CD4-positive, alpha-beta memory T cell (primary cell): ENCODE measurements at regions not wholly inside any gene's neighbourhood (a gene's known extent, or its start where the extent isn't known, plus 50 kb on each side); places are given as distances from the start of the nearest gene placed in this dataset.

Experiments used
- CTCF ChIA-PET: fragments of 350-600 bp; sonication (Branson Sonifier 250); formaldehyde crosslinking; loops from one replicate; lab custom pipeline; 2021; ENCODE audit warnings: inconsistent platforms; ENCODE audit not compliant: partially characterized antibody; lab: Charles Lee
- POLR2A ChIA-PET: fragments of 350-600 bp; sonication (Branson Sonifier 250); formaldehyde crosslinking; loops from one replicate; lab custom pipeline; 2021; ENCODE audit not compliant: partially characterized antibody; lab: Charles Lee
- DNase-seq, 5 donors: peaks; one replicate each; pipeline versions ENCODE4 v3.0.0 to v3.0.0-alpha.2; 2020 to 2022; ENCODE audit warnings: mixed read lengths in 1 of 5
- H3K27ac ChIP-seq: one replicate; pipeline ENCODE4 v1.7.0; 2013; ENCODE audit warnings: low read depth, low read length
- H3K27me3 ChIP-seq: 2 replicates; pipeline ENCODE4 v1.7.0; 2013; ENCODE audit warnings: mild to moderate bottlenecking, low read length, moderate library complexity; ENCODE audit not compliant: insufficient read depth
- H3K36me3 ChIP-seq: 2 replicates; pipeline ENCODE4 v1.7.0; 2013; ENCODE audit warnings: mild to moderate bottlenecking, low read length, moderate library complexity; ENCODE audit not compliant: insufficient read depth
- H3K4me1 ChIP-seq: 2 replicates; pipeline ENCODE4 v1.7.0; 2013; ENCODE audit warnings: mild to moderate bottlenecking, low read length, moderate library complexity; ENCODE audit not compliant: insufficient read depth
- H3K4me3 ChIP-seq, 2 donors: one replicate each; pipeline ENCODE4 v1.7.0; 2013; ENCODE audit warnings: low read length in 2 of 2, mild to moderate bottlenecking in 1 of 2
- H3K9me3 ChIP-seq, 2 donors: one replicate each; pipeline ENCODE4 v1.7.0; 2013; ENCODE audit warnings: low read length in 2 of 2, control low read depth in 1 of 2; ENCODE audit not compliant: control insufficient read depth in 1 of 2
- H3K27ac Mint-ChIP-seq, 7 donors: one replicate each; pipeline ENCODE4 v1.8.0; 2020 to 2021; ENCODE audit warnings: mixed read lengths in 7 of 7, mild to moderate bottlenecking in 6 of 7, inconsistent platforms in 3 of 7, moderate library complexity in 3 of 7
- H3K27me3 Mint-ChIP-seq, 2 donors: one replicate each; pipeline ENCODE4 v1.8.0; 2020 to 2021; ENCODE audit warnings: mixed read lengths in 2 of 2
- H3K36me3 Mint-ChIP-seq, 2 donors: one replicate each; pipeline ENCODE4 v1.8.0; 2020 to 2021; ENCODE audit warnings: mixed read lengths in 2 of 2, inconsistent platforms in 1 of 2, mild to moderate bottlenecking in 1 of 2
- H3K4me1 Mint-ChIP-seq, 4 donors: one replicate each; pipeline ENCODE4 v1.8.0; 2020 to 2021; ENCODE audit warnings: mixed read lengths in 4 of 4, mild to moderate bottlenecking in 1 of 4
- H3K4me3 Mint-ChIP-seq, 8 donors: one replicate each; pipeline ENCODE4 v1.8.0; 2020 to 2021; ENCODE audit warnings: mixed read lengths in 8 of 8, mild to moderate bottlenecking in 7 of 8, moderate library complexity in 6 of 8, inconsistent platforms in 3 of 8
- H3K9me3 Mint-ChIP-seq, 8 donors: one replicate each; pipeline ENCODE4 v1.8.0; 2020 to 2021; ENCODE audit warnings: mixed read lengths in 8 of 8, mild to moderate bottlenecking in 5 of 8, inconsistent platforms in 3 of 8, moderate library complexity in 1 of 8
- intact Hi-C: fragments of 100-400 bp; cut with micrococcal nuclease; formaldehyde crosslinking; loops from one replicate; pipeline ENCODE4 v1.15.1; 2023

DNA sequence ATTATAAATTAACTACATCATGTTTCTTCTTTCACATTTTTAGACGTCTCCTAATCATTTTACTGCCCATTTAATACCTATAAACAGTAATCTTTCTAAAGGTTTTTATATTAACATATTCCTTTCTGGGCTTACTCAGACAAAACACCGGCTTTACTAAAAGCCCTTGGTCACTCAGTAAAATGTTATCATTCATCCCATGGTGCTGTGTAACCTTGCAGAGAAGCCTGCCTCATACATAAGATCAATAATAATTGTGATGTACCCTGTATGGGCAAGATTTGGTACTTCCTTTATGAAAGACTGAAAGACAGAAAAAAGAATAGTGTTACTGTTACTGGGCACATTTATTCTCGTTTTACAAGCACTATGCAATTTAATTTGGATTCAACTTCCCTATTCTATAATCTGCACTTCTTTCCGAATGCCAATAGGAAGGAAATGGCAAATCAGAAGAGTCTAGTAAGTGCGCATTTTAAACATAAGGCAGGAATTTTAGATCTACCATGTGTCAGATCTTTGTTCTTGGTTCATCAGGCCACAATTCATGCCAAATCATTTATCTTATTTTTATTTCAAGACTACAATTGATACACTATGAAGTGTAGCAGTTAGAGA lies 522.2 kb downstream of the CSNK1G3 start:
- POLR2A ChIA-PET: no interaction called here
- intact Hi-C loops: no loop called here

DNA sequence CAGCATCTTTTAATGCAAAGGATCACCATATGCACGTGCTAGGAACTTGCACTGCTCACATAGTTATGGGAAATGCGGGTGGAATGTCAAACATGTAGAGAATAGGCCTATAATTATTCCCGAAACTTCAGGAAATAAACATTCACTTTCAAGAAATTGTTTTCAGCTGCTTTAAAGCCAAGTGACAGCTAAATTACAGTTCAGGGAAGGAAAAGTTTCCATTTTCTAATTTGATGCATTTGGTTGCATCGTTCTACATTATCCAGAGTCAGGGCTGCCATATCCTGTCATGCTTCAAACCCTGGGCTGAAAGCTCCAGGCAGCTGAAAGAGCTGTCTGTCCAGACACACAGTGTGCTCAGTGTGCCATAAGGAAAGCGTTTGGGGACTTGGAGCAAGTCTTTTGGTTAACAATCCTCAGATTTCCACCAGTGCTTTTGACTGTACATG lies 518.1 kb downstream of the CSNK1G3 start:
- ChIA-PET POLR2A (no interaction called here), CTCF (no interaction called here)
- Histone ChIP-seq H3K9me3 (no peaks in the 10 kb centered on the region), H3K4me1 (no peaks in the 10 kb centered on the region), H3K36me3 (no peaks in the 10 kb centered on the region), H3K4me3 (no peak overlapping the region), H3K27ac (no peak overlapping the region), H3K27me3 (no peaks in the 10 kb centered on the region)
- Mint-ChIP-seq H3K4me3 (no peak overlapping the region), H3K27me3 (no peaks in the 10 kb centered on the region), H3K36me3 (no peaks in the 10 kb centered on the region), H3K9me3 (peaks cover 0 to 8% (median 2%) of the 10 kb centered on the region in 8 donors), H3K27ac (no peak overlapping the region), H3K4me1 (no peaks in the 10 kb centered on the region)
- DNase-seq: no peak
- intact Hi-C loops: no loop called here

More for the DNA sequence above, 522.2 kb downstream of the CSNK1G3 start:
- no peaks in the 10 kb centered on the region for H3K4me1 Mint-ChIP-seq
- DNase-seq: no peak
- no peaks in the 10 kb centered on the region for H3K9me3 ChIP-seq
- CTCF ChIA-PET: no interaction called here
- H3K36me3 ChIP-seq: no peaks in the 10 kb centered on the region
- H3K4me1 ChIP-seq: no peaks in the 10 kb centered on the region
- no peak overlapping the region for H3K4me3 ChIP-seq
- H3K27ac ChIP-seq: no peak overlapping the region
- H3K4me3 Mint-ChIP-seq: no peak overlapping the region
- H3K36me3 Mint-ChIP-seq: no peaks in the 10 kb centered on the region
- H3K27me3 Mint-ChIP-seq: no peaks in the 10 kb centered on the region
- H3K27me3 ChIP-seq: no peaks in the 10 kb centered on the region
- peaks cover 0 to 3% (median 2%) of the 10 kb centered on the region in 8 donors for H3K9me3 Mint-ChIP-seq
- H3K27ac Mint-ChIP-seq: no peak overlapping the region

DNA sequence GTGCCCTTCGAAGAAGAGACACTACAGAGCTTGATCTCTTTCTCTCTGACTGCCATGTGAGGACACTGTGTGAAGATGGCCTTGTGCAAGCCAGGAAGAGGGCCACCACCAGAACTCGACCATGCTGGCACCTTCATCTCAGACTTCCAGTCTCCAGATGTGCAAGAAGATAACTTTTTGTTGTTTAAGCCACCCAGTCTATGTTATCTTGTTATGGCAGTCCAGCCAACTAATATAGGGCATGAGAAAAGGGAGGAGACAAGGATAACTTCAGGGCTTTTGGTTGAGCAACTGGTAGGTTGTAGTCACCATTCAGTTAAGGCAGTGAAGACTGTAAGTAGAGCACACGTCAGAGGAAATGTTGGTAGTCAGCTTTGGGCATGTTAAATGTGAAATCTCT lies 515.5 kb downstream of the CSNK1G3 start:
- intact Hi-C loops: no loop called here
- H3K36me3 ChIP-seq: no peaks in the 10 kb centered on the region
- no peaks in the 10 kb centered on the region for H3K27me3 Mint-ChIP-seq
- H3K27ac ChIP-seq: no peak overlapping the region
- H3K4me3 ChIP-seq: no peak overlapping the region
- H3K27ac Mint-ChIP-seq: no peak overlapping the region
- H3K4me1 ChIP-seq: no peaks in the 10 kb centered on the region
- H3K27me3 ChIP-seq: no peaks in the 10 kb centered on the region
- ChIA-PET CTCF (no interaction called here), POLR2A (no interaction called here)
- DNase-seq: no peak
- H3K4me1 Mint-ChIP-seq: no peaks in the 10 kb centered on the region
- H3K36me3 Mint-ChIP-seq: no peaks in the 10 kb centered on the region
- peaks cover 0 to 15% (median 4%) of the 10 kb centered on the region in 8 donors for H3K9me3 Mint-ChIP-seq
- H3K4me3 Mint-ChIP-seq: no peak overlapping the region
- H3K9me3 ChIP-seq: no peaks in the 10 kb centered on the region

DNA sequence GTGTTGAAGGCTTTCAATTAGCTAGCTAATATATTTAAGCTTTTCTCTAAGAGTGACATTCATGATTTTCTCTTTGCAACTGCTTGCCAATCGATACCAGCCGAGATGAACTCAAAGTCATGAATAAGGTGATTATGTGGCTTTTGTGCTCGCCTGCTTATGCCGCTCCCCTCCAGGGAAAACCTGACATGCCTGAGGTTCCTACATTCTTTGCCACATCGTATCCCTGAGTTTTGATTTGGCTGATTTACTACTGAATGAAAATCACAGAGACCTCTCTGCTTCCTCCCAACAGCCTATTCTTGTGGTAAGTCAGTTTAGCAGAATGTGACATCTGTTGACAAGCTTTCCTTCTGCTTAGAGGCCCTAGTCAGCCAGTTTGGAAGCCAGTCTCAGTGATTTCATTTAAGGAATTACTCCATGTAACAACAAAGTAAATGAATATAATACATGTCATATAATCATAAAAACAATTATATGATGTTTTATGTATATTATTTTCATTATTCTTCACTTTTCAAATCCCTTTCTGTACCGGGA lies 513.4 kb downstream of the CSNK1G3 start:
- Mint-ChIP-seq H3K4me1 (no peaks in the 10 kb centered on the region), H3K9me3 (peaks cover 2 to 20% (median 7%) of the 10 kb centered on the region in 8 donors), H3K27ac (no peak overlapping the region), H3K27me3 (no peaks in the 10 kb centered on the region), H3K4me3 (no peak overlapping the region), H3K36me3 (no peaks in the 10 kb centered on the region)
- intact Hi-C loops: no loop called here
- Histone ChIP-seq H3K36me3 (no peaks in the 10 kb centered on the region), H3K27me3 (no peaks in the 10 kb centered on the region), H3K4me3 (no peak overlapping the region), H3K27ac (no peak overlapping the region), H3K4me1 (no peaks in the 10 kb centered on the region), H3K9me3 (no peaks in the 10 kb centered on the region)
- DNase-seq: no peak
- ChIA-PET CTCF (no interaction called here), POLR2A (no interaction called here)

DNA sequence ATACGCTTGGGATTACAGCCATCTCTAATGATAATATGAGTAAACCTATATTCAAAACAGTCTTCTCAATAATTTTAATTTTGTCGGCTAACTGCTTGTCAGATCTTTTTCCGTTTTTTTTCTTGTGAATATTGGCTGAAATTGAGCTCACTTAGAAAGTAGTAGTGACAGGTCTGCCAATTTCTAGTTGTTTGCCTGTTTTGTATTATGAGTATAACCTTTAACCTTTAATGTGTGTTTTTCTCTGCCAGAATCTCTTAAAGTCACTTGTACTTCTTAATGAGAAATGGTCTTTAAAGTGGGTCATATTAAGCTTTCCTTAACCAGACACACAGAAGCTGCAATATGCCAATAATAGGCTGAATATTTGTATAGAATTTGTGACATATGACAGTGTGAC lies 511.0 kb downstream of the CSNK1G3 start:
- Mint-ChIP-seq H3K4me3 (no peak overlapping the region), H3K9me3 (peaks cover 0 to 26% (median 8%) of the 10 kb centered on the region in 8 donors), H3K27ac (no peak overlapping the region), H3K27me3 (no peaks in the 10 kb centered on the region), H3K4me1 (no peaks in the 10 kb centered on the region), H3K36me3 (no peaks in the 10 kb centered on the region)
- CTCF ChIA-PET: no interaction called here
- no peak for DNase-seq
- Histone ChIP-seq H3K4me3 (no peak overlapping the region), H3K9me3 (no peaks in the 10 kb centered on the region), H3K4me1 (no peaks in the 10 kb centered on the region), H3K27ac (no peak overlapping the region), H3K36me3 (no peaks in the 10 kb centered on the region), H3K27me3 (no peaks in the 10 kb centered on the region)
- intact Hi-C loops: no loop called here
- POLR2A ChIA-PET: no interaction called here

DNA sequence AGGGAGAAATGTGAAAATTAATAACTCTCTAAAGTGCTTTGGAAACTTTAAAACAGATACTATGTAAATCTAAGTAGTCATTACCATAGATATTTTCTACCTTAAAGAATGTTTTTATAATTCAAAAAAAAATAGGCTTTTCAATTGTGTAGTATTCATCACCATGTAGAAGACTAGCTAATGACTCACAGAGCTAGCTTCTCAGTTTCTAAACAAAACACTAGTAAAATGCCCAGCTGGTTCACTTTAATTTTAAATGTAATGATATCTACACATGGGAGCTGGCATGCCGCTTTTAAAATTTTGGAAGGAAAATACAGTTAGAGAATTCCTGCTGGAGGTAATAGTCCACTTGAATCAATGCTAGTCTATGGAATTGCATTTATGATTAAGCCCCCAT lies 509.8 kb downstream of the CSNK1G3 start:
- no peak for DNase-seq
- H3K9me3 Mint-ChIP-seq: peaks cover 0 to 26% (median 7%) of the 10 kb centered on the region in 8 donors
- no peak overlapping the region for H3K27ac Mint-ChIP-seq
- Histone ChIP-seq H3K4me1 (no peaks in the 10 kb centered on the region), H3K36me3 (no peaks in the 10 kb centered on the region), H3K27me3 (no peaks in the 10 kb centered on the region), H3K27ac (no peak overlapping the region), H3K4me3 (no peak overlapping the region), H3K9me3 (no peaks in the 10 kb centered on the region)
- no peaks in the 10 kb centered on the region for H3K4me1 Mint-ChIP-seq
- H3K4me3 Mint-ChIP-seq: no peak overlapping the region
- H3K36me3 Mint-ChIP-seq: no peaks in the 10 kb centered on the region
- intact Hi-C loops: no loop called here
- ChIA-PET POLR2A (no interaction called here), CTCF (no interaction called here)
- no peaks in the 10 kb centered on the region for H3K27me3 Mint-ChIP-seq

DNA sequence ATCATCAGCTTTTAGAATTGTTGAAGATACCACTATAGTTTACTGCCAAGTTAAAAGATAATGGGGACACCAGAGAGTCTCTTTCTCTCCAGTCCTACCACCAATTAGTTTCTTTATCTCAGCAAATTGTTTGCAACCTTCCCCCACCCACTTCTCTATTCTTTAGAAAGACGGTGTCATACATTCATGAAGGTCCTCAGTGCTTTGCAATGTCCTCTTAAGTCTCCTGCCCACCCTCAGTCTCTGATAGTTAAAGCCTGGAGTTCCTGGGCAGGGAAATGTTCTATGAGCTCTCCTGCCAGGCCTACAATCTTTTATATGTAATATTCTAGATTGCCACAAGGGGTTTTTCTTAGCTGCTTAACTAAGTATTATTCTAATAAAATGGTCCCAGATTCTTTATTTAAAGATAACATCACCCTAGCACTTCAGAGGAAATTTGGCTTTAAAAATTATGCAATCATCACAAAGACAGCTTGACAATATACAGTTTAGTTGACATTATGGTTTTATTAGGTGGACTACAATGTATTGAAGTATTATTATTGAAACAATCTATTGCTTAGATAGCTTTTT lies 509.2 kb downstream of the CSNK1G3 start:
- ChIA-PET CTCF (no interaction called here), POLR2A (no interaction called here)
- no peak overlapping the region for H3K4me3 Mint-ChIP-seq
- no peaks in the 10 kb centered on the region for H3K27me3 Mint-ChIP-seq
- H3K4me3 ChIP-seq: no peak overlapping the region
- H3K9me3 Mint-ChIP-seq: peaks cover 0 to 25% (median 8%) of the 10 kb centered on the region in 8 donors
- no peak overlapping the region for H3K27ac Mint-ChIP-seq
- no peak for DNase-seq
- H3K27ac ChIP-seq: no peak overlapping the region
- no peaks in the 10 kb centered on the region for H3K9me3 ChIP-seq
- no peaks in the 10 kb centered on the region for H3K27me3 ChIP-seq
- no peaks in the 10 kb centered on the region for H3K36me3 Mint-ChIP-seq
- intact Hi-C loops: no loop called here
- H3K36me3 ChIP-seq: no peaks in the 10 kb centered on the region
- no peaks in the 10 kb centered on the region for H3K4me1 ChIP-seq
- H3K4me1 Mint-ChIP-seq: no peaks in the 10 kb centered on the region
